Fibroblast of pulmonary artery (primary cell): ENCODE measurements at regions not wholly inside any gene's neighbourhood (a gene's known extent, or its start where the extent isn't known, plus 50 kb on each side); places are given as distances from the start of the nearest gene placed in this dataset.

Experiments used
- DNase-seq: peaks from one replicate; pipeline ENCODE4 v3.0.0-alpha.2; 2010; ENCODE audit warnings: low read depth
- H3K4me3 ChIP-seq: replicated peaks from 2 replicates; pipeline ENCODE4 v1.5.1; 2011; ENCODE audit warnings: low read depth, mild to moderate bottlenecking, control low read depth, low read length, moderate library complexity
- CTCF ChIP-seq: IDR thresholded peaks from 2 replicates; pipeline ENCODE4 v1.5.1; 2011; ENCODE audit warnings: mild to moderate bottlenecking, control low read depth, low read length, inconsistent platforms; ENCODE audit errors: missing control alignments

- no peak for TF ChIP-seq CTCF
- no peak for DNase-seq
These were observed 483.5 kb upstream of the SLC8A1 start for GRCh38 chr2:40935349-40935748.

DNA sequence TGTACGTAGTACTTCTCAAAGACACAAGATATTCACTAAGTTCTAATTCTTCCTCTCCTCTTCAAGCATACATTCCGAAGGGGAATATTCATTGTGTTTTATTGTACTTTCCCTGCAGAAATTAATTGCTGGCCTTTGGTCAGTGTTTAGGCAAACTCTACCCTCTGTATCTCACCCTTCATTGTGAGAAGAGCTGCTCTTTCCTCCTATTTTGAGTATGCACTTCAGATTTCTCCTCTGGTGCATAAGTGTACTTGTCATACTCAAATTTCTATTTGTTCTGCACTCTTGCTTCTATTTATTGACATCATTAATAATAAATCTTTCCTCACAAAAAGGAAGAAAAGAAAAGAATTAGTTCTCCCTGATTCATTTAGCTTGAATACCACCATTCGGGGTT lies 485.4 kb upstream of the SLC8A1 start:
- H3K4me3 ChIP-seq, result no peak overlapping the region
- TF ChIP-seq CTCF, result no peak
- DNase-seq, result no peak

More at GRCh38 chr2:40935349-40935748, 483.5 kb upstream of the SLC8A1 start:
- H3K4me3 ChIP-seq, result no peak overlapping the region

GRCh38 chr2:40953341-40953740 lies 501.5 kb upstream of the SLC8A1 start:
- no peak for DNase-seq
- TF ChIP-seq CTCF, result no peak
- no peak overlapping the region for H3K4me3 ChIP-seq

GRCh38 chr2:40955042-40955441 lies 503.2 kb upstream of the SLC8A1 start:
- no peak for TF ChIP-seq CTCF
- DNase-seq, result peak; percentile 1
- H3K4me3 ChIP-seq, result no peak overlapping the region

DNA sequence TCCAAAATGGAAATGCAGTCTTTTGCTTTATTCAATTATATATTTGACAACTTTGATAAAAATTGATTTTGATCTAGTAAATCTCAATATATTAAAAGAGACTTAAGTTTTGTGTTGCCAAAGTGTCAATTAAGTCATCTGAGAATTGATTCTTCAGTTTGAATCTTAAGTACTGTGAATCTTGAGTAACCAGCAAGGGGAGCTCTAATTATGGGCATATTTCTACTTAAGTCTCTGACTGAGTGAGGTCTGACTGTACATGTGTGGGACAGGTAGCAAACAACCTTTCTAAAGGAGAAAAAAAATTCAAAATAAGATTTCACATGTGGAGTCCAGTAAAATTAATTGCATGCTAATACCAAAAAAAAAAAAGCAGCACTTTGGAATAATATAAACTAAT lies 503.7 kb upstream of the SLC8A1 start:
- peak; percentile 2 for TF ChIP-seq CTCF
- H3K4me3 ChIP-seq, result no peak overlapping the region
- DNase-seq, result peak; percentile 1

DNA sequence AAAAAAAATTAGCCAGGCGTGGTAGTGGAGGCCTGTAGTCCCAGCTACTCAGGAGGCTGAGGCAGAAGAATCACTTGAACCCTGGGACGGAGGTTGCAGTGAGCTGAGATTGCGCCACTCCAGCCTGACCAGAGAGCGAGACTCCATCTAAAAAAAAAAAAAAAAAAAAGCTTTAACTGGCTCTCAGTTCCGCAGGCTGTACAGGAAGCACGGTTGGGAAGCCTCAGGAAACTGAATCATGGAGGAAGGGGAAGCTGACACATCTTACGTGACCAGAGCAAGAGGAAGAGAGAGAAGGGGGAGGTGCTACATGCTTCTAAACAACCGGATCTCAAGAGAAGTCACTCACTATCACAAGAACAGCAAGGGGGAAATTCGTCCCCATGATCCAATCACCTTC lies 505.6 kb upstream of the SLC8A1 start:
- peak; percentile 76 for DNase-seq
- no peak for TF ChIP-seq CTCF
- no peak overlapping the region for H3K4me3 ChIP-seq

- peak; percentile 1 for DNase-seq
- TF ChIP-seq CTCF, result no peak
- no peak overlapping the region for H3K4me3 ChIP-seq
These were observed 510.1 kb upstream of the SLC8A1 start for GRCh38 chr2:40962026-40962425.
